ENCODE measurements at regions not wholly inside any gene's neighbourhood (a gene's known extent, or its start where the extent isn't known, plus 50 kb on each side); places are given as distances from the start of the nearest gene placed in this dataset.
"Not testable (repeated sequence)": the region's sequence is repeated elsewhere in the genome, so short reads cannot be mapped to it uniquely, and the experiment has no call there.

GRCh38 chr18:78268226-78268988 lies 711.2 kb upstream of the SALL3 start:
- no peak for DNase-seq (ENCODE audit: low read depth in 2 of 2)

GRCh38 chr18:78271790-78272189 lies 707.8 kb upstream of the SALL3 start:
- DNase-seq (ENCODE audit: low read depth in 2 of 2): no peak

- DNase-seq (ENCODE audit: low read depth in 2 of 2): no peak
Measured at GRCh38 chr18:78273876-78274275, 705.7 kb upstream of the SALL3 start.

- DNase-seq (ENCODE audit: low read depth in 2 of 2): not testable (repeated sequence)
Measured at GRCh38 chr18:78283425-78283824, 696.2 kb upstream of the SALL3 start.

- no peak for DNase-seq (ENCODE audit: low read depth in 2 of 2)
Measured at GRCh38 chr18:78292618-78293380, 686.8 kb upstream of the SALL3 start.

- no peak for DNase-seq (ENCODE audit: low read depth in 2 of 2)
Measured at GRCh38 chr18:78293540-78293939, 686.1 kb upstream of the SALL3 start.

GRCh38 chr18:78293940-78294541 lies 685.6 kb upstream of the SALL3 start:
- no peak for DNase-seq (ENCODE audit: low read depth in 2 of 2)

GRCh38 chr18:78295262-78295661 lies 684.4 kb upstream of the SALL3 start:
- DNase-seq (ENCODE audit: low read depth in 2 of 2): no peak

GRCh38 chr18:78296166-78296565 lies 683.5 kb upstream of the SALL3 start:
- no peak for DNase-seq (ENCODE audit: low read depth in 2 of 2)

- no peak for DNase-seq (ENCODE audit: low read depth in 2 of 2)
Measured at GRCh38 chr18:78297048-78297447, 682.6 kb upstream of the SALL3 start.

- no peak for DNase-seq (ENCODE audit: low read depth in 2 of 2)
Measured at GRCh38 chr18:78303519-78304191, 676.0 kb upstream of the SALL3 start.

- DNase-seq (ENCODE audit: low read depth in 2 of 2): no peak
Measured at GRCh38 chr18:78304192-78305164, 675.1 kb upstream of the SALL3 start.

GRCh38 chr18:78305789-78306188 lies 673.8 kb upstream of the SALL3 start:
- DNase-seq (ENCODE audit: low read depth in 2 of 2): no peak

GRCh38 chr18:78309307-78309706 lies 670.3 kb upstream of the SALL3 start:
- DNase-seq (ENCODE audit: low read depth in 2 of 2): no peak

GRCh38 chr18:78309924-78310323 lies 669.7 kb upstream of the SALL3 start:
- no peak for DNase-seq (ENCODE audit: low read depth in 2 of 2)

- no peak for DNase-seq (ENCODE audit: low read depth in 2 of 2)
Measured at GRCh38 chr18:78319264-78319663, 660.4 kb upstream of the SALL3 start.

GRCh38 chr18:78319961-78320360 lies 659.7 kb upstream of the SALL3 start:
- DNase-seq (ENCODE audit: low read depth in 2 of 2): no peak

- DNase-seq (ENCODE audit: low read depth in 2 of 2): no peak
Measured at GRCh38 chr18:78321402-78321801, 658.2 kb upstream of the SALL3 start.

- DNase-seq (ENCODE audit: low read depth in 2 of 2): no peak
Measured at GRCh38 chr18:78323453-78324197, 656.0 kb upstream of the SALL3 start.

- no peak for DNase-seq (ENCODE audit: low read depth in 2 of 2)
Measured at GRCh38 chr18:78327643-78328042, 652.0 kb upstream of the SALL3 start.

All from stimulated activated CD8-positive, alpha-beta memory T cell treated with anti-CD3 and anti-CD28 coated beads, Interleukin-2, amount 100 ng/mL, for 48 hours (primary cell).